ENCODE measurements at regions not wholly inside any gene's neighbourhood (a gene's known extent, or its start where the extent isn't known, plus 50 kb on each side); places are given as distances from the start of the nearest gene placed in this dataset.

GRCh38 chr13:65653613-65654012 lies 1576.5 kb downstream of the PCDH9 start:
- no peak for TF ChIP-seq POLR2A (IDR thresholded peaks at IDR 0.05; ENCODE audit: low read depth)
- no peak for TF ChIP-seq CTCF (IDR thresholded peaks at IDR 0.05)
- no peak for TF ChIP-seq POLR2AphosphoS5 (IDR thresholded peaks at IDR 0.05)

All from esophagus muscularis mucosa (tissue), 3 donors.